Glomerular endothelial cell (primary cell): ENCODE measurements at regions not wholly inside any gene's neighbourhood (a gene's known extent, or its start where the extent isn't known, plus 50 kb on each side); places are given as distances from the start of the nearest gene placed in this dataset.

Experiments
- DNase-seq: peaks from one replicate; pipeline ENCODE4 v3.0.0-alpha.2; 2011; ENCODE audit warnings: low read depth, low spot score; ENCODE audit errors: extremely low read depth

GRCh38 chr5:138666226-138666742 is 86.9 kb upstream of the CTNNA1 start:
- no peak for DNase-seq

DNA sequence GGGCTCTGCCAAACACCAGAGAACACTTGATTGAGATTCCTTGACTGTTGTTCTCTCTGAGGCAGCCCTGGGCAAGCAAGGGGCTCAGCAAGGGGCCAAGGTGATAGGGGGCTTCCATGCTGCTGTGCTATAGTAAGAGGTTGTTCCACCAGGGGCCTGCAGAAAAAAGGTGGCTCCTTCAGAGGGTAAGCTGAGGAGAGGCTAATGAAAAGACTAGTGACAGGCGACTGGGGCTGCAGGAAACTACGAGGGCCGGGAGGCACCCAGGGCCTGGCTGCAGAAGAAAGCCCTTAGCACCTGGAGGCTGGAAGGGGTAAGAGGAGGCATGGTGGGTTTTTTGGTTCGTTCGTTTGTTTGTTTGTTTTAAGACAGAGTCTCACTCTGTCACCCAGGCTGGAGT is 88.0 kb upstream of the CTNNA1 start:
- no peak for DNase-seq

- no peak for DNase-seq
These were observed 88.8 kb upstream of the CTNNA1 start for GRCh38 chr5:138664276-138664943.

DNA sequence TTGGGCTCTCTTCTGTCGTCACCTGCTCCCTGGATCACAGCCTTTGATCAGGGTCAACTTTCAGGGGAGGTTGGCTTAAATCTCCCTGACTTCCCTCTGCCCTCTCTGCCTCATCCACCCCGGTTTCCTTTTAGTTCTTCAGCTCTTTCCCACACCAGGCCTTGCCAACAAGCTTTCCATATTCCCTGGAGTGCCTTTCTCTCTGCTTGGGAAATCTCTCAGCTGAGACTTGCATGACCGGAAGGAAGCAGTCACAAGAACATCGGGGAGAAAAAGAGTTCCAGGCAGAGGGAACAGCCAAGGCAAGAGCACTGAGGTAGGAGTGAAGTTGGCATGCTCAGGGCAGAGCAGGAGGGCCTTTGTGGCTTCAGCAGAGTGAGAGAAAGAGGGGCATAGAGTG is 88.4 kb upstream of the HSPA9 start:
- no peak for DNase-seq

GRCh38 chr5:138663009-138663408 is 87.8 kb upstream of the HSPA9 start:
- no peak for DNase-seq

DNA sequence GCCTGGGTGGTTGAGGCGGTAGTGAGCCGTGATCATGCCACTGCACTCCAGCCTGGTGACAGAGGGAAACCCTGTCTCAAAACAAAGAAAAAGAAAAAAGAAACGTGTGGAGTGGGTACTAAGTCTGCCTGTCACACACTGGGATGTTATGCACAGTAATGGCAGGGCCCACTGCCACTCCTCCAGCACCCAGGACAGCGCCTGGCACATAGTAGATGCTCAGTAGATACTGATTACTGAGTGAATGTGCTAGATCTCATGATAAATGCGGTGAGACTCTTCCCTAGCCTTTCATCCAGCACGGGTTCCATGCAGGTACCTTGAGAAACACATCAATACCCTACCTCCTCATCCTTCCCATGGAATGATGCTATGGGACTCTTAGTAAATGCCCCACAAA is 87.4 kb upstream of the HSPA9 start:
- DNase-seq, result no peak

GRCh38 chr5:138661991-138662434 is 86.8 kb upstream of the HSPA9 start:
- no peak for DNase-seq

DNA sequence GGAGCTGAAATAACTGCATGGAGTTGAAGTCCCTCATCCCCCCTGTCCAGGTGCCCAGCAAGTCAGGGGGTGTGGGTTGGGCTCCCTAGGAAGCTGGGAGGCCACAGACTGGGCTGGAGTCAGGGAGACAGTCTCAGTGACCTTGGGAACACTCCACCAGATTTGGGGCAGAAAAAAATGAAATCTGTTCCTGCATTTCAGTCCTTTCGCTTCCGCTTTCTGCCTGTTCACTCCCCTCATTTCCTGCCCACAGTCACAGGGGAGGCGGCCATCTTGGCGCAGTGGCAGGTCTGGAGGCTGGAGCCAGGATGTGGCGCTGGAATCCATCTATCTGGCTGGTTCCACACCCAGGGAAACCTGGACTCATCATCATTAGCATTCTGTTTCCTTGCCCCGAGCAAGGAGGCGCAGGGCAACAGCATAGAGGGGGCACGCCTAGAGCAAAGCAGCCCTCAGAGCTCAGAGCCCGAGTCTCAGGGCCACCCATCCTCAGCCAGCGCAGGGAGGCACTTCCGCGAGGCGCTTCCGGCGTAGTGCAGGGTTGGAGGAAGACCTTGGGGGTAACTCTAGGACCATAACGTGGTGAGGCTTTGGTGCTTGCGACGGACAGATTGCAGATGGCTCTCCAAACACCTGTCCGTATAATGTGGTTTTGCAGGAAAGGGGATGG is 86.2 kb upstream of the HSPA9 start:
- DNase-seq, result no peak

DNA sequence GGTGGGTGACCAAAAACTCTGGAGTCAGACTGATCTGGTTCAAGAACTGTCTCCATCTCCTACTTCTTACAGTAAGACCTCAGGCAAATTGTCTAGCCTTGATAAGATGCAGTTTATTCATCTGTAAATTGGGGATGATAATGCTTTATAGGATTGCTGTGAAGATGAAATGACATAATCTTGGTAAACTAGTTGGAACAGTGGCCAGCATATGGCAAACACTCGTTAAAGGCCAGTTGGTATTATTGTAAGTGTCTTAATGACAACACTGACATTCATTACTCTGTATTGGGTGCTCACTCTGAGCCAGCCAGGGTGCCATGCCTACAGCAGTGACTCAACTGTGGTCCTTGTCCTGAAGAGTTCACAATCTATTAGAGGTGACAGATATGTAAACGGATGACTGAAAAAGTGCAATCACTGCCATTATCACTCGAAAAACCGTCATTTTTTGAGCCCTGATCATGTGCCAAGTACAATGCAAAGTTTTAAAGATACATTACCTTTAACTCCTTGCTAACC is 84.9 kb upstream of the HSPA9 start:
- no peak for DNase-seq

GRCh38 chr5:138659561-138659960 is 84.4 kb upstream of the HSPA9 start:
- no peak for DNase-seq

GRCh38 chr5:138659121-138659520 is 83.9 kb upstream of the HSPA9 start:
- DNase-seq, result no peak

DNA sequence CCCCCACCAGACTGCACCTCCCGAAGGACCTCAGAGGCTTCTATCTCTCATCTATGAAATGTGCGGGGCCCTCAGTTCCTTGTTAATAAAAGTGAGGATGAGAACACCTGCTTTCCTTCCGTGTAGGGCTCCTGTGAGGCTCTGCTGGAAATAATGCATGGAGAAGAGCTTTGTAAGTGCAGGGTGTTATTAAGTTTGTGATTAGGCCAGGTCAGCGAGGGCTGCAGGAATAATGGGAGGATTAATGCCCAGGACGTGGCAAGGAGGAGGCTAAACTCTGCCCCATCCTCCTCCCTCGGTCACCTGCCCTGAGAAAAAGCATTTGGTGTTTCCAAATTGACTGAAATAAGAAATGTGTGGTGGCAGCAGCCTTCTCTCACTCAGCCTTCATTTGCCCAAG is 83.5 kb upstream of the HSPA9 start:
- no peak for DNase-seq

DNA sequence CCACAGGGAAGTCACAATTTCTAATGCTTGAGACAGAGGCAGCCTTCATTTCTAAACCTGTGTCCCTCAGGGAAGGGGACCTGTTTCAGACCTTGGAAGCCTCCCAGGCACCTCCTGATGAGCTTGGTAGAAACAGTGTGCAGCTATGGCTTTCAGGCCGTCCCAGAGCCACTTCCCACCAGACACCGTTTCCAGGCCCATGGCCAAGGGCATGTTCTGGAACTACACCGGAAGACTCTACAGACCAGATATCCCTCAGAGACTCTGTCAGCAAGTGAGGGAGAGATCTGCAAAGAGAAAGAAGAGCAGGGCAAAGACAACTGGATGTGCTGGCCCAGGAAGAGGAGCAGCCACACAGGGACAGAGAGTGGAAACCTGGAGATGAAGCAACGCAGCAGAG is 82.2 kb upstream of the HSPA9 start:
- DNase-seq, result no peak

DNA sequence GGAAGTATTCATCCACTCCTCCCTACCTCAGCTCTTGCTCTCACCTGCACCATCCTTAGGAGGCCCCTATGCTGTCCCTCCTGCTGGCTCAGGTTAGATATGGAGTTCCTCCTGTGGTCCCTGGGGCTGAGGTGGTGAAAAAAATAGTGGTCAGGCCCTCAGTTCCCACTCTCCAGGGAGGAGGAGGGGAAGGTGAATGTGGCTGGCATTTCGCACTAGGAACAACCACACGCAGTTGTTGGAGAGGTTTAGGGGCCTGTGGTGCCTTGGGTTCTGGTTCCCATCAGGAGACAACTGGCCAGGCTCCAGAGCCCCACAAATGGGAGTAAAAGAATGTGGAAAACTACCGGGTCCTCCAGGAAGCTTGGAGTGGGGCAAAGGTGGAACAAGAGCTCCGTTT is 81.7 kb upstream of the HSPA9 start:
- no peak for DNase-seq

GRCh38 chr5:138655530-138656190 is 80.5 kb upstream of the HSPA9 start:
- peak; percentile 22 for DNase-seq

DNA sequence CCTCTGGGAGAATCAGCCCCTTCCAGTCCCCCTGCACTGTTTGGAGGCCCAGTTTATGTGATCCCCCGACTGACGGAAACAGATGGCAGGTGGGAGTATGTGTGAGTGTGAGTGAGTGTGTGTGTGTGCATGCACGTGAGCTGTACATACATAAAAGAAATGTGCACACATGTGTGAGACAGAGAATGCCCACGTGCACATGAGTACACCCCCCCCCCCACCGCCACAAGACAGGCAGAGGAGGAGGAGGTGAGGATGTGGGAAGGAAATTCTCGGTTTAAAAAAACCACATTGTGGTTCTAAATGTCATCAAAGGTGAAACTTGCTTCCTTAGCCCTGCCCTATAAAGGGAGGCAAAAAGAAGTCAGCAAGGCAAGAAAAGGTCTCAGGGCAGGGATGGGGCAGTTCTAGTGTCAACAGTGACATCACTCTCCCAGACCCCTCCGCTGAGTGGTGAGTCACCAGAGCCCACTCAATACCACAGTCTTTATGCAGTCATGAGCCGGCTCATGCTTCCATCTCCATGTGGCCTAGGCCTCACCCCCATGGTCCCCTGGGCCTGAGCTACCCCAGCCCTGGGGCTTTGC is 79.2 kb upstream of the HSPA9 start:
- no peak for DNase-seq

GRCh38 chr5:138653502-138653901 is 78.3 kb upstream of the HSPA9 start:
- no peak for DNase-seq

- DNase-seq, result no peak
These were observed 76.5 kb upstream of the HSPA9 start for GRCh38 chr5:138651767-138652117.

- no peak for DNase-seq
These were observed 76.0 kb upstream of the HSPA9 start for GRCh38 chr5:138651058-138651766.

DNA sequence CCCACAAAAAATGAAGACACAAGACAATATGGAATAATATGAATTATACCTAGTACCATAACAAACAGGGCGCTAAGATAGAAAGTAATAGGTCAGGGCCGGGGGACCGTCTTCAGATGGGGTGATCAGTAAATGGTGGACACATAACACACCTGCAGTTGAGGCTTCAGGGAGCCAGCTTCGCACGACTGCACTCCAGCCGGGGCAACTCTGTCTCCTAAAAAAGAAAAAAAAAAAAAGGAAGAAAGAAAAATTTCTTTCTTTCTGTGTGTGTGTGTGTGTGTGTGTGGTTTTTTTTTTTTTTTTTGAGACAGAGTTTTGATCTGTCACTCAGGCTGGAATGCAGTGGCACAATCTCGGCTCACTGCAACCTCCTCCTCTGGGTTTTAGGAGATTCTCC is 75.0 kb upstream of the HSPA9 start:
- no peak for DNase-seq

GRCh38 chr5:138649775-138650174 is 74.6 kb upstream of the HSPA9 start:
- DNase-seq, result no peak
